ENCODE measurements at regions not wholly inside any gene's neighbourhood (a gene's known extent, or its start where the extent isn't known, plus 50 kb on each side); places are given as distances from the start of the nearest gene placed in this dataset.

DNA sequence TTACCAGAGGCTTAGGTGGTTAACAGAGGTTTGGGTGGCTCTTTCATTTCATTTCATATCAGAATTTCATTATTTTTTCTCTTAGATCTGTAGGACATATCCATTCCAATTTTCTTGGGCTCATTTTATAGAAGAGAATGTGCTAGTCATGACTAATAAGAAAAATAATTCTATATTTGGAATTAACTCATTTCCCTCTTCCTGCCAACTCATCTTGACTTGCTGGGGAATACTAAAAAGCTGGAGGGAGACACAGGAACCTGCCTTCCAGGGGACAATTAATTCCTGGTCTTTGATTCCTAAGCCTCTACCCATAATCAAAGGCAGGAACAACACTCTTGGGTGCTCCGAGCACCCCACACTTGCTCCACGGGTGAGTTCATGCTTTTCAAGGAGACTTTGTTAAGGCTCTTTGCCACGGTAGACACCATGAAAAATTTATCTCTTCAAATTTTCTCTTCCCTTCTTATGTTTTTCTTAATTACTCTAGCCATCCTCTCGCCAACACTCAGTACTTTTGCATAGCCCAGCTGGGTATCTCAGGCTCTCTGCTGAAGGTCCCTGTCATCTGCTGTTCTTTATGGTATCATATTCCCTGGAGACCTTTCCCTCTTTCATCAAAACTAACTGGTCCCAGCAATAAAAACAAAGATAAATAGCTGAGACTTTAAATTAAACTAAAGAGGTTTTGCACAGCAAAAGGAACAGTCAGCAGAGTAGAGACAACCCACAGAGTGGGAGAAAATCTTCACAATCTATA, 273.9 kb downstream of the NPR3 start:
- no peak overlapping the region for H3K4me3 ChIP-seq
- peaks cover 0 to 7% (median 0%) of the 10 kb centered on the region in 4 donors for H3K9me3 ChIP-seq
- no peaks in the 10 kb centered on the region for H3K4me1 ChIP-seq
- no peaks in the 10 kb centered on the region for H3K36me3 ChIP-seq
- no peaks in the 10 kb centered on the region for H3K27me3 ChIP-seq
- no peak for DNase-seq (ENCODE audit: extremely low spot score)
- H3K27ac ChIP-seq (replicated peaks in 1 of 4) = no peak overlapping the region
- TF ChIP-seq EP300 (IDR thresholded peaks at IDR 0.05) = no peak
- TF ChIP-seq, protein P1, sequence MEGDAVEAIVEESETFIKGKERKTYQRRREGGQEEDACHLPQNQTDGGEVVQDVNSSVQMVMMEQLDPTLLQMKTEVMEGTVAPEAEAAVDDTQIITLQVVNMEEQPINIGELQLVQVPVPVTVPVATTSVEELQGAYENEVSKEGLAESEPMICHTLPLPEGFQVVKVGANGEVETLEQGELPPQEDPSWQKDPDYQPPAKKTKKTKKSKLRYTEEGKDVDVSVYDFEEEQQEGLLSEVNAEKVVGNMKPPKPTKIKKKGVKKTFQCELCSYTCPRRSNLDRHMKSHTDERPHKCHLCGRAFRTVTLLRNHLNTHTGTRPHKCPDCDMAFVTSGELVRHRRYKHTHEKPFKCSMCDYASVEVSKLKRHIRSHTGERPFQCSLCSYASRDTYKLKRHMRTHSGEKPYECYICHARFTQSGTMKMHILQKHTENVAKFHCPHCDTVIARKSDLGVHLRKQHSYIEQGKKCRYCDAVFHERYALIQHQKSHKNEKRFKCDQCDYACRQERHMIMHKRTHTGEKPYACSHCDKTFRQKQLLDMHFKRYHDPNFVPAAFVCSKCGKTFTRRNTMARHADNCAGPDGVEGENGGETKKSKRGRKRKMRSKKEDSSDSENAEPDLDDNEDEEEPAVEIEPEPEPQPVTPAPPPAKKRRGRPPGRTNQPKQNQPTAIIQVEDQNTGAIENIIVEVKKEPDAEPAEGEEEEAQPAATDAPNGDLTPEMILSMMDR (IDR thresholded peaks at IDR 0.05) = no peak
- 91% methylated on average over 4 of the region's 4 CpGs for WGBS
- intact Hi-C loops (cut with DNase I) = no loop called here

DNA sequence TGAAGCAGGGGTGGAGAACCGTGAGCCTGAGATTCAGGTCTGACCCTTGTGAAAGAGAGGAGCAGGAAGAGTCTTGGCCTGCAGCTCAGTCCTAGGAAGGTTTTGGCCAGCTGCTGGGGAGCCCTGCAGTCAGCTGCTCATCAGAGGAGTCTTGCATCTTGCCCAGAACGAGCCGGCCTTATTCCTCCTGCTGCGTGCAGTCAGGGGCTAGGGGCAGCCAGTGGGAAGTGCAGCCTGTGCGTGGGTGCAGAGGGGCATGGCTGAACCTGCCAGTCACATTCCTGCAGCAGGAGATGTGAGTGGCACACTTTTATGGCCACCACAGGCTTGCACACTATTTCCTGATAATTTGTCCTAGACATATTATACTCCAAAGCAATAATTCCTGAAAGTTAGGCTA, 278.7 kb downstream of the NPR3 start:
- TF ChIP-seq POLR2AphosphoS5 (IDR thresholded peaks at IDR 0.05) (no peak), EP300 (IDR thresholded peaks at IDR 0.05) (no peak), POLR2A (IDR thresholded peaks at IDR 0.05; ENCODE audit: low read depth) (no peak)
- TF ChIP-seq, protein P1 (IDR thresholded peaks at IDR 0.05) = no peak
- Histone ChIP-seq H3K9me3 (no peaks in the 10 kb centered on the region), H3K27ac (replicated peaks in 1 of 4) (no peak overlapping the region), H3K36me3 (no peaks in the 10 kb centered on the region), H3K4me3 (no peak overlapping the region), H3K4me1 (no peaks in the 10 kb centered on the region), H3K27me3 (no peaks in the 10 kb centered on the region)
- intact Hi-C loops (cut with DNase I) = no loop called here
- 84% methylated on average over 5 of the region's 5 CpGs for WGBS
- DNase-seq (ENCODE audit: extremely low spot score) = no peak

DNA sequence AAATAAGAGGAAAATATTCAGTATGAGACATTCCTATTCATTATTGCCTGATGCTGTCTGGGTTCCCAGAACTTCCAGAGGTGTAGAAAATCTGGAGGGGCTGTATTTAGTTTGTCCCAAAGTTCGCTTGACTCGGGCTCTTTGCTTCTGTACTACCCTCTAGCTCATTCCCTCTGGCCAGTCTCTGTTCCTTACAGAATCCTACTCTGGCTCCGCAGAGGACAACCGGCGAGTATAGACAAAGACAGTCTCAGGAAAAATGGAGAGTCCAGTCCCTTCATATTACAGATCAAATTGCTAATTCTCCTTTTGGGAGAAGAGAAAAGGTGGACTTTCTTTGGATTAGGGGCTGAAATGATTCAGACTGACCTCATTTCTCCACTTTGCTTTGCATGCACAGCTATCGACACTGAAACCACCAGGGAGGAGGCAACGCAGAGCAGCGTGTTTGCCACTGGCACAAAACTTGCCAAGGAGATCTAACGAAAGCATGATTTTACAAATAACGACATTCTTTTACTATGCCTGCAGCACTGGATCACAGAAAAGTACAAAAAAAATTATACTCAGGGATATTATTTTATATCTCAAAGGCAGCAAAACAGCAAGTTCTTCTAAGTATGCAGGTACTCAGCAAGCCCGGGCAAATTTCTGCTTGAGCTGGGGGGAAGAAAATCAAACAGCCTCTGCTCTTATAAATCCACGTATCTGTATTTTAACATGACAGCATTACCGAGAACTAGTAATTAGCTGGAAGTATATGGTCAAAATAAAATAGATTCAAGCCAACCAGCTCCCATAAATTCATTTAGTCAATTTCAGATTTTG, 279.7 kb downstream of the NPR3 start:
- no peaks in the 10 kb centered on the region for H3K36me3 ChIP-seq
- no peaks in the 10 kb centered on the region for H3K9me3 ChIP-seq
- DNase-seq (ENCODE audit: extremely low spot score) = no peak
- H3K4me3 ChIP-seq = no peak overlapping the region
- 88% methylated on average over 13 of the region's 13 CpGs for WGBS
- H3K4me1 ChIP-seq = no peaks in the 10 kb centered on the region
- intact Hi-C loops (cut with DNase I) = no loop called here
- no peak overlapping the region for H3K27ac ChIP-seq (replicated peaks in 1 of 4)
- H3K27me3 ChIP-seq = no peaks in the 10 kb centered on the region
- TF ChIP-seq EP300 (IDR thresholded peaks at IDR 0.05) (no peak), POLR2A (IDR thresholded peaks at IDR 0.05; ENCODE audit: low read depth) (no peak), POLR2AphosphoS5 (IDR thresholded peaks at IDR 0.05) (no peak)
- TF ChIP-seq, protein P1 (IDR thresholded peaks at IDR 0.05) = no peak

DNA sequence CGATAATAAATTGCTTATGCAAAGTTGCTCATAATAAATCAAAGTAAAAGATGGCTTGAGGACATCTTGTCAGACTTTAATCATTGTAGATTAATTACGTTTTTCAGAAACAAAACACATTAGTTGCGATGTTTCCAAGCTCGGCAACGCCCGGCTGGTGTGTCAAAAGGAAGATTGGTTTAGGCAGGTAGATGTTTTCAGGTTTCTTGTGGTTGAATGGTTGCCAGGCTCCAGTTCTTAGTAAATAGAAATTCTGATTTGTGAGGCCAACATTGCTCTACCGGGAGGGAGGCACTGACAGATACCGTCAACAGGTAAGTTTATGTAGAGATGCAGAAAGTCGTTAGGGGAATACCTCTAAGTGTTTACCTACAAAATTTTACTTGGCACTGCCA, 280.3 kb downstream of the NPR3 start:
- Histone ChIP-seq H3K4me1 (no peaks in the 10 kb centered on the region), H3K27ac (replicated peaks in 1 of 4) (no peak overlapping the region), H3K9me3 (no peaks in the 10 kb centered on the region), H3K4me3 (no peak overlapping the region), H3K36me3 (no peaks in the 10 kb centered on the region), H3K27me3 (no peaks in the 10 kb centered on the region)
- DNase-seq (ENCODE audit: extremely low spot score) = no peak
- 87% methylated on average over 9 of the region's 9 CpGs for WGBS
- intact Hi-C loops (cut with DNase I) = no loop called here
- TF ChIP-seq POLR2A (IDR thresholded peaks at IDR 0.05; ENCODE audit: low read depth) = no peak
- no peak for TF ChIP-seq EP300 (IDR thresholded peaks at IDR 0.05)
- TF ChIP-seq POLR2AphosphoS5 (IDR thresholded peaks at IDR 0.05) = no peak
- TF ChIP-seq, protein P1 (IDR thresholded peaks at IDR 0.05) = no peak

Measured in esophagus muscularis mucosa (tissue), 4 donors.